Erythroblast (primary cell): ENCODE measurements at regions not wholly inside any gene's neighbourhood (a gene's known extent, or its start where the extent isn't known, plus 50 kb on each side); places are given as distances from the start of the nearest gene placed in this dataset.

Source experiments
- GATA1 ChIP-seq: IDR thresholded peaks from 2 replicates; pipeline ENCODE4 v1.6.1; 2011; ENCODE audit warnings: low read depth, mild to moderate bottlenecking, control low read depth, low read length, moderate library complexity
- POLR2A ChIP-seq: IDR thresholded peaks from 2 replicates; pipeline ENCODE4 v1.6.1; 2011; ENCODE audit warnings: mild to moderate bottlenecking, low read length

- TF ChIP-seq POLR2A (no peak), GATA1 (no peak)
These were observed 73.1 kb downstream of the ZIC5 start for GRCh38 chr13:99898421-99898820.
